NCI-H1930 (cell line): ENCODE measurements at regions not wholly inside any gene's neighbourhood (a gene's known extent, or its start where the extent isn't known, plus 50 kb on each side); places are given as distances from the start of the nearest gene placed in this dataset.
"Not testable (repeated sequence)": the region's sequence is repeated elsewhere in the genome, so short reads cannot be mapped to it uniquely, and the experiment has no call there.

Source experiments
- DNase-seq, 2 experiments: peaks; one replicate each; lab custom pipeline; 2025; lab: John Stamatoyannopoulos, UW

DNA sequence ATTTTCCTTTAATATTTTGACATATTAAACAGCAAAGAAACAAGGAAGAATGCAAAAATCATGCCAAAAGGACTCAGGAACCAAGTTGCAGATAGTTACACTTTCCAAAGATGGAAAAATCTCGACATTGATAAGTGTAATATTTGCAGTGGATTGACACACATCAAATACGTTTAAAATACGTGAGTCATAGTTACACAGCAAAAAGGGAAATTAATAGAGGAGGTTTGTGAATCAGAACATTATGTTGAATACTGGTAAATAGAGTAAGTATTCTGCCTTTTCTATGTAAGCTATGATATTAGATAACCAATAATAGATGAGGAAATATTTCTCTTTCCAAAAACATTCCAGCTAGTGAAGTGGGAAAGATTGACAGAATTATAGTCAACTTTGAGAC, 1761.3 kb upstream of the IGFBP7 start:
- no peak for DNase-seq

DNA sequence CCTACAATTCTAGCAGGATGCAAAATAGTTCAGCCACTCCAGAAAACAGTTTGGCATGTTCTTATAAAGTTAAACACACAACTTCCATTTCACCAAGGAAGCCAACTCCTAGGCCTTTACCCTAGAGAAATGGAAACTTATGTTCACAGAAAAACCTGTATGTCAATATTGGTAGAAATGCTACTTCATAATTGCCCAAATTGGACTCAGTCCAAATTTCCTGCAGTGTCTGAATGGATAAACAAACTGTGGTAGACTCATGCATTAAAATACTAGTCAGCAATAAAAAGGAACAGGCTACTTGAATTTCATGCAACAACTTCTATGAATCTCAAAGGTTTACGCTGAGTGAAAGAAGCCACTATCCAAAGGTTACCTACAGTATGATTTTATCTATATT, 1738.8 kb upstream of the IGFBP7 start:
- DNase-seq: no peak

- DNase-seq: no peak
Measured at GRCh38 chr4:58843455-58843854, 1733.3 kb upstream of the IGFBP7 start.

GRCh38 chr4:58833126-58833525, 1722.9 kb upstream of the IGFBP7 start:
- DNase-seq: no peak

DNA sequence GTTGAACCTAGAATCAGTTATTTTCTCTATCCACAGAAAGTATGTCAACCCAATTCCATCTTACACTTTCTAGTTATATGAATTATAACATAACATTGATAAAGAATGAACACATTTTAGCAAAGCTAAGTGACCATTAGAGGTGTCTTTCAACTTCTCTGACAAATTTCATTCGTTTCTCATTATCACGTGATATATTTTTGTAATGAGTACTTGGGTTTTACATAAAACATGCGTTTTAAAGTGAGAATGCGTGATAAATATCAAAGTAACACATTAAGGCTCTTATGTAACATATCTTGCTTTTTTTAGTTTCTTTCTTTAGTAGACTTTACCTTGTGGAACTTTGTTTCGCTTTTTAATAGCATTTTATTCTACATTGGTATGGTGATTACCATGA, 1715.1 kb upstream of the IGFBP7 start:
- DNase-seq: no peak

GRCh38 chr4:58818560-58818959, 1708.4 kb upstream of the IGFBP7 start:
- not testable (repeated sequence) for DNase-seq

DNA sequence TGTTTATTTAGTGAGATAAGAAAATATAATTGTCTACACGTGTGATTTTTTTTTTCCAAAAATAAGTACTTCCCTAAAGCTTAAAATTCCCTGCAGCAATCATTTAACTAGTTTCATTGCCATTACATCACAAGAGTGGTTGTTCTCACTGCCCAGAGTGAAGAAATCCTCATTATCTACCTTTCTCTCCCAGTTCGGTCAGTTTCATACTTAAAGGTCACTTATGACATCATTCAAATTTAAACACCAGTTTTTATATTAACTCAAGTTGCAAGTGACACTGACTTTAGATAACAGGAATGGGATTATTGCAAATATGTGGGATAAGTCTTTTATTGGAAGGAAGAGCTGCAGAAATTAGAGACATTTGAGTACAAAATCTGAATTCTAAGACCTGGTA, 1699.8 kb upstream of the IGFBP7 start:
- DNase-seq: no peak

DNA sequence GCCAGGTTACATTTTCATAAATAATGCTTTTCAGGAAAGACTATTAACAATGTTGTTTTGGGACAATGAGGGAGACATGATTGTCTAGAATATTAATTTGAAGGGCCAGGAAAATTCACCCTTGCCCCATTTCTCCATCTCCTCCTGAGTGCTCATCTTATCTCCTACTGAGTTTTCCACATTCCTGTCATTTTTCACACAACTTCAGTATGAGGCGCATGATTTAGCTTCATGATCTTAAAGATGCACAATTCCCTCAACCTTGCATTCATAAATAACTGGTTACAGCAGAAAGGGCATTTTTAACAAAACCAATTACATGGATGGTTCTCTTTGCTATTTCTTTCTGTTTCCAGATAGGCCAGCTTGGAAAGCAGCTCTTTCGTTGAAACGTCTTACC, 1699.2 kb upstream of the IGFBP7 start:
- no peak for DNase-seq

- DNase-seq: no peak
Measured at GRCh38 chr4:58808817-58809216, 1698.6 kb upstream of the IGFBP7 start.

- no peak for DNase-seq
Measured at GRCh38 chr4:58807843-58808615, 1697.8 kb upstream of the IGFBP7 start.

- DNase-seq: no peak
Measured at GRCh38 chr4:58776627-58777026, 1666.4 kb upstream of the IGFBP7 start.

DNA sequence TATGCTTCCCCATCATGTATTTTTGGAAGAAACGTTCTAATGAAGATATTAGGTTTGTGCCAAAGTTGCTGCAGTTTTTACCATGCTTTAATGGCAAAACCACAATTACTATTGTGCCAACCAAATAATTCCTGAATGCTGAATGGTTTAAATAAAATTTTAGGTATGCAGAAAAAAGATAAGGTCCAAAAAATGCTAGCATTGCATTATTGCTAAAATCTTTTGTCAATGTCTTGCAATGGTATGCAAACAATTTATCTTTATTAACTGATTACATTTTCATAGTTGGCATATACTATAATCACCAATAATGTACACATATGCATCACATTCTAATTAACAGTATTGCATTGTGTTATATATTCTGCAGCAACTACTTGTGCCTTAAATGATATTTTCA, 1657.4 kb upstream of the IGFBP7 start:
- DNase-seq: no peak

DNA sequence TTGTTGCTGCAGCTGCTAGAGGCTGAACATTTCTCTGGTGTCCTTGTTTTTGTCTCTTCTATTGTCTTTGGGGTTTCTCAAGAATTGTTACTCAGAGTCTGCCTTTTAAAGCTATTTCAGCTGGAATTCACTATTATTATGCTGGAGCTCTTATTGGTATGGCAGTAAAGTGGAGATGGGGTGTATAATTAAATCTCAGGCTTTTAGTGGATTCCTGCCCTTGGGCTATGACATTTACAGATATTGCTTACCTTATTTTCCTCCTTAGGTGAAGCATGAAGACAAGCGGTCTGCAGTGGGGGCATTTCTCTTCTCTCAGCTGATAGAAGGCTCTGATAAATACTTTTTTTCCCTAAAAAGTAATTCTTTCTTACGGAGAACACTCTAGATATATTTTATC, 1656.6 kb upstream of the IGFBP7 start:
- no peak for DNase-seq

DNA sequence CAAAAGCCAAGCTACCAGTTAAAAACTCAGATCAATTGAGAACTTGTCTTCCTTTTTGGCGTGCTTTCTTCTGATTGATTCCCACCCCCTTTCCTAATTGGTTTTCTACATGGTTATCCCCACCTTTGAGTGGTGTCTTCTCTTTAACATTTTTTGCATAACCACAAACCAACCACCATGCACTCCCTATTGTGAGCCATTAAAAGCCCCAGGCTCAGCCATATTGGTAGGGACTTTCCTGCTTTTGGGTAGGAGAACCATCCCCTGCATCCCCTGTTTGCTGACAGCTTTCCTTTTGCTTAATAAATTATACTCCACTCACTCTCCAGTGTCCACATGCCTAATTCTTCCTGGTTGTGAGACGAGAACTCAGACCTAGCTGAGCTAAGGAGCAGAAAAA, 1651.4 kb upstream of the IGFBP7 start:
- DNase-seq: no peak

- no peak for DNase-seq
Measured at GRCh38 chr4:58760737-58761136, 1650.6 kb upstream of the IGFBP7 start.

GRCh38 chr4:58760100-58760499, 1649.9 kb upstream of the IGFBP7 start:
- DNase-seq: no peak

DNA sequence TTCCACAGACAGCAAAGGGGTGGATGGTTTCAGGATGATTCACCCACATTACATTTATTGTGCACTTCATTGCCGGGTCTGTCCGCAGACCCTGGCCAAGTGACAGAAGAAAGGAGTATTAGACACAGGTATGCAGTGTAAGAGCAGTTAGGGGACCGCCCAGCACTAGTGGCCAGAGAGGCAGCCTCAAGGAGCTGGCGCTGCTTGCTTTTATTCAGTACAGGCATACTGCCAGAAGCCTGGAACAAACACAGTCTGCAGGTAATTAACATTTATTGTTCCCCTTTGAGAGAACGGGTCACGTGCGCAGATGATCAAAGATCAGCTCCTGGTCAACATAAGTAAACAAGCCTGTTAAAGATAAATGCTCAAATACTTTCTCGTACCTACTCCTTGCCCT, 1639.0 kb upstream of the IGFBP7 start:
- DNase-seq: no peak

DNA sequence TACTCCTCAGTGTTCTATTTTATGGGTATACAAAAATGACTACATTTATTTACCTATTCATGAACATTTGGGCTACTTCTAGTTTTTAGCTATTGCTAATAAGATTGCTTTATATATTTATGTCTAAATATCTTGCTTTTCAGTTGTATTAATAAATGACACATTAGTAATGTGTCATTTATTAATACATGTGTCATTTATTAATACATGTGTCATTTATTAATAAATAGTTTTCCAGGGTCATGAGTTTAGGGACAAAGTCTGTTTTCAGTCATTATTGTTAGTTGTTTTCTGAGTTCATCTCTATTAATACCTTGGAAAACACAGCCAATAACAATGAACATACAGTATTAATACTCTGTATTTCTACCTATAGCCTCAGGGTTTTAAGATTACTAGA, 1630.7 kb upstream of the IGFBP7 start:
- DNase-seq: no peak

GRCh38 chr4:58739275-58739674, 1629.1 kb upstream of the IGFBP7 start:
- DNase-seq: no peak

- no peak for DNase-seq
Measured at GRCh38 chr4:58738375-58738774, 1628.2 kb upstream of the IGFBP7 start.

- DNase-seq: no peak
Measured at GRCh38 chr4:58734030-58734674, 1624.0 kb upstream of the IGFBP7 start.

- no peak for DNase-seq
Measured at GRCh38 chr4:58732973-58733372, 1622.8 kb upstream of the IGFBP7 start.

DNA sequence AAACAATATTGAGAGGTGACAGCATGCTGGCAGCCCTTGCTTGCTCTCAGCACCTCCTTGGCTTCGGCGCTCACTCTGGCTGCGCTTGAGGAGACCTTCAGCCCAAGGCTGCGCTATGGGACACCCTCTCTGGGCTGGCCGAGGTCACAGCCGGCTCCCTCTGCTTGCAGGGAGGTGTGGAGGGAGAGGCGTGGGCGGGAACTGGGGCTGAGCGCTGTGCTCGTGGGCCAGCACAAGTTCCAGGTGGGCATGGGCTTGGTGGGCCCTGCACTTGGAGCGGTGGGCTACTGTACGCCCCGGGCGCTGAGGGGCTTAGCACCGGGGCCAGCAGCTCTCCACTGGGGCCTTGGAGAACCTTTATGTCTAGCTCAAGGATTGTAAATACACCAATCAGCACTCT, 1613.8 kb upstream of the IGFBP7 start:
- no peak for DNase-seq

DNA sequence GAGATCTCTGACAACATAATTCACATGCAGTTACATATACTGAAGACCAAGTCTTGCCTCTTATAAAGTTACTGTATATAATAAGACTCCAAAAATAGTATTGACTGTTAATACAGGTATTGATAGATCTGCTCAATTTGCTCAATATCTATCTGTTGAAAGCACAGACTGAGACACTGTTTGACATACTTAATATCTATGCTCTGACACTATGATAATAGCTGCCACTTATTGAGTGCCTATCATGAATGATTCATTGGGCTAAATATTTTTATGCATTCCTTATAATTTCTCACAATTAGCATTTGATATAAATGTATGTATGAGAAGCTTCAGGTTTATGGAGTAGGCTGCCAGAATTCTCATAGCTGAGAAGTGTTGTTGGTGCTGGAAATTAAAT, 1600.9 kb upstream of the IGFBP7 start:
- no peak for DNase-seq
